ENCODE measurements at regions not wholly inside any gene's neighbourhood (a gene's known extent, or its start where the extent isn't known, plus 50 kb on each side); places are given as distances from the start of the nearest gene placed in this dataset.

DNA sequence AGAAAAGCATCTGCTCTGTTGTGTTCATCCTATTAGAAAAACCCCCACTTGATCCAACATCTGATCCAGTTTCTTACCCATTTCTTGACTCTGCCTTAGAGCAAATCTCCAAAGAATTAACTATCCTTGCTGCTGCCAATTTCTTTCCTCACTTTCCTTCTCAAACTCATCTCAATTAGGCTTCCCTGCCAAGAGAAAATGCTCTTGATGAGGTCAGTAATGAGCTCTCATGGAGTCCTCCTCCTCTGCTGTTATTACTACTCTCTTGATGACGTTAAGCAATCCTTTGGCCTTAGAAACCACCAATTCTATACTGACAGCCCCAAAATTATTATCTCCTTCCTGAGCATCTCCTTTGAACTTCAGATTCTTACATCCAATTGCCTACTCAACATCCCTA, 162.0 kb upstream of the FAM13C start:
- H3K9me1 ChIP-seq (ENCODE audit: control insufficient read depth, insufficient read depth, low read length) = no peaks in the 10 kb centered on the region
- FAIRE-seq (no peak), DNase-seq (ENCODE audit: extremely low read depth in 1 of 4, low spot score in 3 of 4) (no peak), ATAC-seq (no peak)
- no peaks in the 10 kb centered on the region for H3K27me3 ChIP-seq (ENCODE audit: control insufficient read depth in 2 of 2, insufficient read depth in 2 of 2, low read length in 2 of 2)
- H4K20me1 ChIP-seq (replicated peaks; ENCODE audit: control insufficient read depth, insufficient read depth, low read length) = no peaks in the 10 kb centered on the region
- H3K79me2 ChIP-seq (ENCODE audit: control insufficient read depth, insufficient read depth, low read length) = no peaks in the 10 kb centered on the region
- intact Hi-C loops (cut with micrococcal nuclease) = no loop called here
- H3K4me1 ChIP-seq (replicated peaks in 1 of 2; ENCODE audit: control insufficient read depth in 2 of 2, insufficient read depth in 2 of 2, low read length in 2 of 2) = no peaks in the 10 kb centered on the region
- TF ChIP-seq SMARCE1 (IDR thresholded peaks at IDR 0.05) (no peak), KAT2B (IDR thresholded peaks at IDR 0.05; ENCODE audit: low read depth, low read length) (no peak), L3MBTL2 (IDR thresholded peaks at IDR 0.05) (no peak), KLF13 (tag; IDR thresholded peaks at IDR 0.05; ENCODE audit: borderline replicate concordance, low read depth) (no peak), FOXK1 (CRISPR knock-in tag; IDR thresholded peaks at IDR 0.05; ENCODE audit: borderline replicate concordance) (no peak), ZNF507 (tag; conservative IDR thresholded peaks at IDR 0.05) (no peak), ZBTB7A (IDR thresholded peaks at IDR 0.05; ENCODE audit: borderline replicate concordance, control insufficient read depth, low read depth, low read length) (no peak), NCOA6 (IDR thresholded peaks at IDR 0.05) (no peak), CREM (IDR thresholded peaks at IDR 0.05; ENCODE audit: low read depth) (no peak), GATAD2A (IDR thresholded peaks at IDR 0.05) (no peak), NCOA2 (IDR thresholded peaks at IDR 0.05; ENCODE audit: partially characterized antibody in 2 of 2) (no peak), NFRKB (IDR thresholded peaks at IDR 0.05; ENCODE audit: low read depth) (no peak)
- TF ChIP-seq, protein P1, sequence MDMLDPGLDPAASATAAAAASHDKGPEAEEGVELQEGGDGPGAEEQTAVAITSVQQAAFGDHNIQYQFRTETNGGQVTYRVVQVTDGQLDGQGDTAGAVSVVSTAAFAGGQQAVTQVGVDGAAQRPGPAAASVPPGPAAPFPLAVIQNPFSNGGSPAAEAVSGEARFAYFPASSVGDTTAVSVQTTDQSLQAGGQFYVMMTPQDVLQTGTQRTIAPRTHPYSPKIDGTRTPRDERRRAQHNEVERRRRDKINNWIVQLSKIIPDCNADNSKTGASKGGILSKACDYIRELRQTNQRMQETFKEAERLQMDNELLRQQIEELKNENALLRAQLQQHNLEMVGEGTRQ (CRISPR knock-in tag; IDR thresholded peaks at IDR 0.05) = no peak
- TF ChIP-seq, protein P2, sequence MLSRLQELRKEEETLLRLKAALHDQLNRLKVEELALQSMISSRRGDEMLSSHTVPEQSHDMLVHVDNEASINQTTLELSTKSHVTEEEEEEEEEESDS (CRISPR knock-in tag; IDR thresholded peaks at IDR 0.05) = no peak
- TF ChIP-seq, protein P3, sequence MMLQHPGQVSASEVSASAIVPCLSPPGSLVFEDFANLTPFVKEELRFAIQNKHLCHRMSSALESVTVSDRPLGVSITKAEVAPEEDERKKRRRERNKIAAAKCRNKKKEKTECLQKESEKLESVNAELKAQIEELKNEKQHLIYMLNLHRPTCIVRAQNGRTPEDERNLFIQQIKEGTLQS (IDR thresholded peaks at IDR 0.05) = no peak
- TF ChIP-seq, protein P3 (CRISPR knock-in tag; conservative IDR thresholded peaks at IDR 0.05) = no peak
- TF ChIP-seq, protein P4, sequence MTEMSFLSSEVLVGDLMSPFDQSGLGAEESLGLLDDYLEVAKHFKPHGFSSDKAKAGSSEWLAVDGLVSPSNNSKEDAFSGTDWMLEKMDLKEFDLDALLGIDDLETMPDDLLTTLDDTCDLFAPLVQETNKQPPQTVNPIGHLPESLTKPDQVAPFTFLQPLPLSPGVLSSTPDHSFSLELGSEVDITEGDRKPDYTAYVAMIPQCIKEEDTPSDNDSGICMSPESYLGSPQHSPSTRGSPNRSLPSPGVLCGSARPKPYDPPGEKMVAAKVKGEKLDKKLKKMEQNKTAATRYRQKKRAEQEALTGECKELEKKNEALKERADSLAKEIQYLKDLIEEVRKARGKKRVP (CRISPR knock-in tag; IDR thresholded peaks at IDR 0.05) = no peak
- TF ChIP-seq, protein P5, sequence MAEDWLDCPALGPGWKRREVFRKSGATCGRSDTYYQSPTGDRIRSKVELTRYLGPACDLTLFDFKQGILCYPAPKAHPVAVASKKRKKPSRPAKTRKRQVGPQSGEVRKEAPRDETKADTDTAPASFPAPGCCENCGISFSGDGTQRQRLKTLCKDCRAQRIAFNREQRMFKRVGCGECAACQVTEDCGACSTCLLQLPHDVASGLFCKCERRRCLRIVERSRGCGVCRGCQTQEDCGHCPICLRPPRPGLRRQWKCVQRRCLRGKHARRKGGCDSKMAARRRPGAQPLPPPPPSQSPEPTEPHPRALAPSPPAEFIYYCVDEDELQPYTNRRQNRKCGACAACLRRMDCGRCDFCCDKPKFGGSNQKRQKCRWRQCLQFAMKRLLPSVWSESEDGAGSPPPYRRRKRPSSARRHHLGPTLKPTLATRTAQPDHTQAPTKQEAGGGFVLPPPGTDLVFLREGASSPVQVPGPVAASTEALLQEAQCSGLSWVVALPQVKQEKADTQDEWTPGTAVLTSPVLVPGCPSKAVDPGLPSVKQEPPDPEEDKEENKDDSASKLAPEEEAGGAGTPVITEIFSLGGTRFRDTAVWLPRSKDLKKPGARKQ (CRISPR knock-in tag; IDR thresholded peaks at IDR 0.05) = no peak
- ChIA-PET CTCF (ENCODE audit: low intra/inter-chr PET ratio) (no interaction called here), POLR2A (no interaction called here)
- no peak overlapping the region for H3K4me2 ChIP-seq (ENCODE audit: insufficient read depth, low read length)
- in situ Hi-C loops (cut with MboI) = no loop called here
- H3K27ac ChIP-seq (ENCODE audit: extremely low read depth, low read depth, low read length) = no peak overlapping the region
- BruUV-seq (replicated peaks) = no TSS peak
- H2AFZ ChIP-seq (ENCODE audit: low read depth, low read length) = no peak overlapping the region
- no peaks in the 10 kb centered on the region for H3K36me3 ChIP-seq (ENCODE audit: control insufficient read depth, insufficient read depth, low read length)
- WGBS (ENCODE audit: insufficient coverage, low coverage, missing lambda C conversion rate) = 0% methylated on average over 1 of the region's 1 CpG
- H3K4me3 ChIP-seq = no peak overlapping the region
- no peak overlapping the region for H3K9ac ChIP-seq (ENCODE audit: insufficient read depth in 1 of 2, low read depth in 2 of 2, low read length in 2 of 2)
- no peaks in the 10 kb centered on the region for H3K9me3 ChIP-seq (replicated peaks; ENCODE audit: control insufficient read depth, insufficient read depth, low read depth, low read length)
